ENCODE measurements at regions not wholly inside any gene's neighbourhood (a gene's known extent, or its start where the extent isn't known, plus 50 kb on each side); places are given as distances from the start of the nearest gene placed in this dataset.
A peak's percentile ranks its signal among the peaks of the same experiment; 100 is the strongest.

DNA sequence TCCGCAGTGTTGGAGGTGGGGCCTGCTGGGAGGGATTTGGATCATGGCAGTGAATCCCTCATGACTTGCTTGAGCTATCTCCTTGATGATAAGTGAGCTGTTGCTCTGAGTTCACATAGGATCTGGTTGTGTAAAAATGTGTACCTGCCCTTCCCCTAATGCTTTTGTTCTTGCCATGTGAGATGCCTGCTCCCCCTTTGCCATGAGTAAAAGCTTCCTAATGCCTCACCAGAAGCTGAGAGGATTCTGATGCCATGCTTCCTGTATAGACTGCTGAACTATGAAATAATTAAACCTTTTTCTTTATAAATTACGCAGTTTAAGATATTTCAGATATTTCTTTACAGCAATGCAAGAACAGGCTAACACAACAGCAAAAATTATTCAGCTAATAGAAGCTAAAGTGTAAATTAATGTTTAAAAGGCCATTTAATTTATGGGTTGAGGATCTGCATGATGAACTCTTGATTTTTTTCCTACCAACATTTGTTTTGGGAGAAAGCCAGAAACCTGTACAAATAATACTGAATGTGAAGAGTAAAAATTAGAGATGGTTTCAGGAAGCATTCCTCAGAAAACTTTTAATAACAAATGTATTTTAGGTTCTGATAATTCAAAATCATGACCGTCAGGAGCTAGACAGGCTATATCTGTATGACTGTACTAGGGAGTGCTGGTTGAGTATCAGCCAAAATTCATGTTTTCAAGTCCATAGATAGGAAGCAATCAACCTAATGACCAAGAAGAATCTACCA lies 177.5 kb upstream of the GRIA4 start:
- Histone ChIP-seq H2AFZ (ENCODE audit: low read length, unreplicated experiment) (no peak overlapping the region), H3K36me3 (ENCODE audit: insufficient read depth, low read length) (no peaks in the 10 kb centered on the region; the same call in 1 of the 2 replicates), H3K27me3 (ENCODE audit: insufficient read depth, low read length) (no peaks in the 10 kb centered on the region), H3K27ac (ENCODE audit: low read depth, low read length) (no peak overlapping the region), H3K79me2 (ENCODE audit: control insufficient read depth, insufficient read depth, low read length, unreplicated experiment) (no peaks in the 10 kb centered on the region), H3K4me1 (ENCODE audit: control insufficient read depth, insufficient read depth, low read length, unreplicated experiment) (no peaks in the 10 kb centered on the region), H3K4me3 (ENCODE audit: low read depth, low read length) (no peak overlapping the region)

DNA sequence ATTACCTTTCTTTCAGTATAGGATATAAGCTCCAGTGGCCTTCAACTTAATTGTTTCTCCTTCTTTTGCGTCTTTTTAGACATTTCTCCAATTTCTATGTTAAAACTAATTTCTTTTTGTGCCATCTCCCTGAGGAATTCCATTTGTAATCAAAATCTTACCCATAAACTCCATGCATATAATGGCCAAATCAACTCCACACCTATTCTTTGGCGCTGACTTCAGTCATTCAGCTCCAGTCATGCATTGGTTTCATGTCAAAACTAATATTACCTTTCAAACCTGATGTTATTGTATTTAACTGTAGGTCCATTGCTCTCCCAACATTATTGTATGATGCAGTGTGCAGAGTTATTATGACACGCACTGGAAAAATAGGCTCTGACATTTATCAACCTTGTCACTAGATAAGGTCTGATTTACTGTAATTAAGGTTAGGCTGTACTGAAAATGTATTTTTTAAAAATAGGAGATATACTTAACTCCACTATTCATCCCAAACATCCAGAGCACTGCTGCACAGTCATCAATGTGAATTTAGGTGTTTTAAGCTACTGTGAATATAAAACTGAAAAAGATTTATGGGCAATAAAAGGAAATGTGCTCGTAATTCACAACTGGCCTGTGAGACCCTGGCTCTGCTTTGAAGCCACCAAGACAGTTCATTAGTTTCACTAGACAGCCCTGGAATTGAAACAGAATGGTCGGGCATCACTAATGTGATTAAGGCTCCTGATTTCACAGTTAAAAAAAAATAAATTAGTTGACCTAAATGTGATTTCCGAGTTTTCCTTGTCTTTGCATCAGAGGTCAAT lies 180.6 kb upstream of the GRIA4 start:
- H3K36me3 ChIP-seq (ENCODE audit: insufficient read depth, low read length), result no peaks in the 10 kb centered on the region
- no peak overlapping the region for H3K27ac ChIP-seq (ENCODE audit: low read depth, low read length)
- H3K4me3 ChIP-seq (ENCODE audit: low read depth, low read length), result no peak overlapping the region
- H3K27me3 ChIP-seq (ENCODE audit: insufficient read depth, low read length), result no peaks in the 10 kb centered on the region
- H3K4me1 ChIP-seq (ENCODE audit: control insufficient read depth, insufficient read depth, low read length, unreplicated experiment), result no peaks in the 10 kb centered on the region
- H2AFZ ChIP-seq (ENCODE audit: low read length, unreplicated experiment), result no peak overlapping the region
- H3K79me2 ChIP-seq (ENCODE audit: control insufficient read depth, insufficient read depth, low read length, unreplicated experiment), result no peaks in the 10 kb centered on the region

GRCh38 chr11:105407101-105407500 lies 202.8 kb upstream of the GRIA4 start:
- Histone ChIP-seq H3K27ac (ENCODE audit: low read depth, low read length) (no peak overlapping the region), H3K4me1 (ENCODE audit: control insufficient read depth, insufficient read depth, low read length, unreplicated experiment) (no peaks in the 10 kb centered on the region), H3K36me3 (ENCODE audit: insufficient read depth, low read length) (no peaks in the 10 kb centered on the region), H2AFZ (ENCODE audit: low read length, unreplicated experiment) (no peak overlapping the region), H3K27me3 (ENCODE audit: insufficient read depth, low read length) (no peaks in the 10 kb centered on the region), H3K79me2 (ENCODE audit: control insufficient read depth, insufficient read depth, low read length, unreplicated experiment) (no peaks in the 10 kb centered on the region), H3K4me3 (ENCODE audit: low read depth, low read length) (no peak overlapping the region)

DNA sequence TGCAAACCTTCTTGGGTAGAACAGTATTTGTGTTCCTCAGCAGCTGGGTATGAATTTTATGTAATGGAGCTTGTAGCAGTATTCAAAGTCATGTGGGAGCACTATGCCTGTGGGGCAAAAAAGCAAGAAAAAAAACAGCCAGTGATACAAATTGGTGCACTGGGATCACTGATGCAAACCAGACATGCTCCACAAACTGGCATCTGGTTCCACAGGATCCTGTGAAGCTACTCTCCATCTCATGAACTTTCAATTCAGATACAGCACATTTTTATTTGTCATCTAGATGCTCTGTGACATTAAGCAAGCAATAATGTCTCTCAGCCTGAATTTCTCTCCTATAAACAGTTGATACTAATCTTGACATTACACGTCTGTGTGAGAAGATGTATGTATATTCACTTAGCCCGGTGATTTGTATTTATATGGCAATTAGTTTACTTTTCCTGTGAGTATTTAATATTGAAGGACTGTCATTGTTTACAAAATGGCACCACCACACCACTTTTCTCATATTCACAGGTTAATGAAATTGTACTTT lies 208.5 kb upstream of the GRIA4 start:
- no peaks in the 10 kb centered on the region for H3K36me3 ChIP-seq (ENCODE audit: insufficient read depth, low read length)
- H3K27ac ChIP-seq (ENCODE audit: low read depth, low read length), result no peak overlapping the region
- no peak overlapping the region for H2AFZ ChIP-seq (ENCODE audit: low read length, unreplicated experiment)
- no peaks in the 10 kb centered on the region for H3K4me1 ChIP-seq (ENCODE audit: control insufficient read depth, insufficient read depth, low read length, unreplicated experiment)
- no peaks in the 10 kb centered on the region for H3K79me2 ChIP-seq (ENCODE audit: control insufficient read depth, insufficient read depth, low read length, unreplicated experiment)
- no peaks in the 10 kb centered on the region for H3K27me3 ChIP-seq (ENCODE audit: insufficient read depth, low read length)
- H3K4me3 ChIP-seq (ENCODE audit: low read depth, low read length), result no peak overlapping the region

DNA sequence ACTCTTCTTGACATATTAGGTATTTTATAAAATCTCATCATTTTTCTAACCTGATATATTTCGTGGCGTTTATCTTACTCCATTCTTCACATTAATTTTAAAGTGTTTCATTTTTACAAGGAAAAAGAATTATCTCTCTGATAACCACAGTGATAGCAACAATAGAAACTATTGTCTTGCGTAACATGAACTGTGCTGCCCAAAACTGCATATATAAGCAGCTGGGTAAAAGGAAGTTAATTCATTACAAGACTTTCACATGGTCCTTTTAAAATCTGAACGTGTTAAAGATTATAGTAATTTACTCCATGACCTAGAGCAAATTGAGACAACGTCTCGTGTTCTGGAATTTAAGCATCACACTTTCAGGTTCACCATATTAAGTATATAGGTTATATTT lies 210.4 kb upstream of the GRIA4 start:
- Histone ChIP-seq H3K27me3 (ENCODE audit: insufficient read depth, low read length) (no peaks in the 10 kb centered on the region), H3K36me3 (ENCODE audit: insufficient read depth, low read length) (no peaks in the 10 kb centered on the region), H2AFZ (ENCODE audit: low read length, unreplicated experiment) (no peak overlapping the region), H3K27ac (ENCODE audit: low read depth, low read length) (no peak overlapping the region), H3K4me1 (ENCODE audit: control insufficient read depth, insufficient read depth, low read length, unreplicated experiment) (no peaks in the 10 kb centered on the region), H3K4me3 (ENCODE audit: low read depth, low read length) (no peak overlapping the region), H3K79me2 (ENCODE audit: control insufficient read depth, insufficient read depth, low read length, unreplicated experiment) (no peaks in the 10 kb centered on the region)

GRCh38 chr11:105398636-105399035 lies 211.2 kb upstream of the GRIA4 start:
- H3K79me2 ChIP-seq (ENCODE audit: control insufficient read depth, insufficient read depth, low read length, unreplicated experiment), result no peaks in the 10 kb centered on the region
- H3K36me3 ChIP-seq (ENCODE audit: insufficient read depth, low read length), result no peaks in the 10 kb centered on the region
- H3K27ac ChIP-seq (ENCODE audit: low read depth, low read length), result no peak overlapping the region
- H3K4me3 ChIP-seq (ENCODE audit: low read depth, low read length), result no peak overlapping the region
- H3K27me3 ChIP-seq (ENCODE audit: insufficient read depth, low read length), result no peaks in the 10 kb centered on the region
- H3K4me1 ChIP-seq (ENCODE audit: control insufficient read depth, insufficient read depth, low read length, unreplicated experiment), result no peaks in the 10 kb centered on the region
- H2AFZ ChIP-seq (ENCODE audit: low read length, unreplicated experiment), result no peak overlapping the region

DNA sequence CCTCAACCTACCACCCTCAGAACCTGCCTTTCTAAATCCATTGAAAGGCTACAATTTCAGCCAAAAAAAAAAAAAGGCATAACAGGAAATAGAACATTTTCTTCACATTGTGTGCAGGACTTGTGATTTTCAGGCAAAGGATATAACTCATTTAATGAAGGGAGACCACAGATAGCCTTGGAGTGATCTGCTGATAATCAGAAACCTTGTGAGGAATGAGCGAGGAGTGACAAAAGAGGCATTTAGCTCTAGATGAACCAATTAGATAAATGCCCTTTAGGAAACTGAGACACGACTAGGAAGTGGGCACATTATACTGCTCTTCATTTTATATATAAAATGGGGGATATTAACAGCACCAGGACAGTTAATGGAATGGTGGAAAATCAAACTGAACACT lies 216.5 kb upstream of the GRIA4 start:
- Histone ChIP-seq H3K27me3 (ENCODE audit: insufficient read depth, low read length) (no peaks in the 10 kb centered on the region), H3K79me2 (ENCODE audit: control insufficient read depth, insufficient read depth, low read length, unreplicated experiment) (no peaks in the 10 kb centered on the region), H3K4me3 (ENCODE audit: low read depth, low read length) (no peak overlapping the region)

GRCh38 chr11:105392556-105392955 lies 217.3 kb upstream of the GRIA4 start:
- H3K4me3 ChIP-seq (ENCODE audit: low read depth, low read length), result no peak overlapping the region

More for the DNA sequence above, 216.5 kb upstream of the GRIA4 start:
- no peak overlapping the region for H2AFZ ChIP-seq (ENCODE audit: low read length, unreplicated experiment)
- no peak overlapping the region for H3K27ac ChIP-seq (ENCODE audit: low read depth, low read length)
- no peaks in the 10 kb centered on the region for H3K36me3 ChIP-seq (ENCODE audit: insufficient read depth, low read length)
- no peaks in the 10 kb centered on the region for H3K4me1 ChIP-seq (ENCODE audit: control insufficient read depth, insufficient read depth, low read length, unreplicated experiment)

DNA sequence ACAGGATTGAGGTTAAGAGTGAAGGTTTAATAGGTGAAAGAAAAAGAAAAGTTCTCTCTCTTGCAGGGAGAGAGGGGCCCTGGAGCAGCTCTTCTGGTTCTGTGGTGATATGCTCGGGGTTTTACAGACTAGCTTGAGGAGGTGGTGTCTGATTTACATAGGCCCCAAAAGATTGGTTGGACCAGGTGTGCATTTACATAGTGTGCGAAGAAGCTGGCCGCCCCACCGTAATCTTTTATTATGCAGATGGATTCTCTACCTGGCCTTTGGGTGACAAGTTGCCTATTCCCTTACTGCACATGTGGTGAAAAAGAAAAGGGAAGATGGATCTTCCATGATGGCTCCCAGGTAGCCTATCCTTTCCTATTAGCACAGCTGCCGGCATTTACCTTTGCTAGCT lies 219.9 kb upstream of the GRIA4 start:
- H3K27me3 ChIP-seq (ENCODE audit: insufficient read depth, low read length), result no peaks in the 10 kb centered on the region
- H3K4me1 ChIP-seq (ENCODE audit: control insufficient read depth, insufficient read depth, low read length, unreplicated experiment), result no peaks in the 10 kb centered on the region
- H3K79me2 ChIP-seq (ENCODE audit: control insufficient read depth, insufficient read depth, low read length, unreplicated experiment), result no peaks in the 10 kb centered on the region
- H3K4me3 ChIP-seq (ENCODE audit: low read depth, low read length), result no peak overlapping the region
- peak overlapping the region; percentile 2 for H2AFZ ChIP-seq (ENCODE audit: low read length, unreplicated experiment)
- no peaks in the 10 kb centered on the region for H3K36me3 ChIP-seq (ENCODE audit: insufficient read depth, low read length)
- no peak overlapping the region for H3K27ac ChIP-seq (ENCODE audit: low read depth, low read length)

More at GRCh38 chr11:105392556-105392955, 217.3 kb upstream of the GRIA4 start:
- no peaks in the 10 kb centered on the region for H3K27me3 ChIP-seq (ENCODE audit: insufficient read depth, low read length)
- H3K79me2 ChIP-seq (ENCODE audit: control insufficient read depth, insufficient read depth, low read length, unreplicated experiment), result no peaks in the 10 kb centered on the region
- no peaks in the 10 kb centered on the region for H3K36me3 ChIP-seq (ENCODE audit: insufficient read depth, low read length)
- H2AFZ ChIP-seq (ENCODE audit: low read length, unreplicated experiment), result no peak overlapping the region
- H3K4me1 ChIP-seq (ENCODE audit: control insufficient read depth, insufficient read depth, low read length, unreplicated experiment), result no peaks in the 10 kb centered on the region
- no peak overlapping the region for H3K27ac ChIP-seq (ENCODE audit: low read depth, low read length)

DNA sequence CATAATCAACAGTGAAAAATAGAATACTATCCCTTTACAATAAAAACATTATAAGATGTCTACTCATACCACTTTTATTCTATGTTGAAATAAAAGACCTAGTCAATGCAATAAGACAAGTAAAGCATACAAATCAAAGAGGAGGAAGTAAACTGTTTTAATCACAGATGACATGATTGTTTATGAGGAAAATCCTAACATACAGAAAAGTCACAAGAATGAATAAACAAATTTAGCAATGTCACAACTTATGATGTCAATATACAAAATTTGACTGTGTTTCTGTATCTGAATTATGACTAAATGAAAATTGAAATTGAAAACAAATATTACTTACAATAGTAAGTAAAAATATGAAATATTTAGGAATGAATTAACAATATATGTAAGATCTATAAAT lies 221.9 kb upstream of the GRIA4 start:
- no peaks in the 10 kb centered on the region for H3K79me2 ChIP-seq (ENCODE audit: control insufficient read depth, insufficient read depth, low read length, unreplicated experiment)
- no peaks in the 10 kb centered on the region for H3K4me1 ChIP-seq (ENCODE audit: control insufficient read depth, insufficient read depth, low read length, unreplicated experiment)
- no peak overlapping the region for H3K4me3 ChIP-seq (ENCODE audit: low read depth, low read length)
- H2AFZ ChIP-seq (ENCODE audit: low read length, unreplicated experiment), result no peak overlapping the region
- H3K36me3 ChIP-seq (ENCODE audit: insufficient read depth, low read length), result no peaks in the 10 kb centered on the region
- no peak overlapping the region for H3K27ac ChIP-seq (ENCODE audit: low read depth, low read length)
- no peaks in the 10 kb centered on the region for H3K27me3 ChIP-seq (ENCODE audit: insufficient read depth, low read length)

All from ACC112 (cell line).